Caco-2 (cell line): ENCODE measurements at regions not wholly inside any gene's neighbourhood (a gene's known extent, or its start where the extent isn't known, plus 50 kb on each side); places are given as distances from the start of the nearest gene placed in this dataset.

Experiments
- BruUV-seq: library from RNA; stranded (reverse); fragments of 400-500 nt; replicated peaks from 2 replicates; lab custom pipeline; 2021; lab: Mats Ljungman, UMichigan
- CTCF ChIA-PET: fragments of 300-600 bp; sonication (Branson Sonifier 250); formaldehyde crosslinking; loops from one replicate; lab custom pipeline; 2022; ENCODE audit warnings: antibody characterized with exemption; lab: Charles Lee
- POLR2A ChIA-PET: fragments of 300-600 bp; sonication (Branson Sonifier 250); formaldehyde crosslinking; loops from one replicate; lab custom pipeline; 2022; ENCODE audit warnings: antibody characterized with exemption; lab: Charles Lee
- DNase-seq, 2 experiments: peaks; one replicate each; pipeline versions ENCODE4 v3.0.0 to v3.0.0-alpha.2; 2020 to 2022
- H3K27me3 ChIP-seq: replicated peaks from 2 replicates; pipeline ENCODE4 v1.6.0; 2011; ENCODE audit warnings: low read length; ENCODE audit not compliant: control insufficient read depth, insufficient read depth
- H3K36me3 ChIP-seq: 2 replicates; pipeline ENCODE4 v1.5.1; 2011; ENCODE audit warnings: low read length; ENCODE audit not compliant: control insufficient read depth, insufficient read depth
- H3K4me1 ChIP-seq: fragments of 250-450 bp; sonication (Bioruptor Pico); 2 replicates; pipeline ENCODE4 v1.5.1; 2020; ENCODE audit warnings: mild to moderate bottlenecking
- H3K4me3 ChIP-seq: 2 replicates; pipeline ENCODE4 v1.5.1; 2011; ENCODE audit warnings: low read depth, mild to moderate bottlenecking, control low read depth, low read length
- H3K9me3 ChIP-seq: fragments of 250-450 bp; sonication (Bioruptor Pico); 2 replicates; pipeline ENCODE4 v1.5.1; 2020; ENCODE audit warnings: mild to moderate bottlenecking, moderate library complexity
- H3K27ac Mint-ChIP-seq: one replicate; pipeline ENCODE4 v1.8.0; 2022; ENCODE audit warnings: mixed read lengths; ENCODE audit not compliant: unreplicated experiment
- H3K27me3 Mint-ChIP-seq: one replicate; pipeline ENCODE4 v1.8.0; 2022; ENCODE audit warnings: mixed read lengths; ENCODE audit not compliant: insufficient read depth, unreplicated experiment
- H3K36me3 Mint-ChIP-seq: one replicate; pipeline ENCODE4 v1.8.0; 2022; ENCODE audit warnings: mild to moderate bottlenecking, mixed read lengths; ENCODE audit not compliant: insufficient read depth, unreplicated experiment
- H3K4me1 Mint-ChIP-seq: one replicate; pipeline ENCODE4 v1.8.0; 2022; ENCODE audit warnings: low read depth, mixed read lengths; ENCODE audit not compliant: unreplicated experiment
- H3K4me3 Mint-ChIP-seq: one replicate; pipeline ENCODE4 v1.8.0; 2022; ENCODE audit warnings: mild to moderate bottlenecking, moderate library complexity, mixed read lengths; ENCODE audit not compliant: unreplicated experiment
- H3K9me3 Mint-ChIP-seq: one replicate; pipeline ENCODE4 v1.8.0; 2022; ENCODE audit warnings: mixed read lengths; ENCODE audit not compliant: unreplicated experiment
- CTCF ChIP-seq, 2 experiments: fragments of 200-600 bp in 1 of 2; IDR thresholded peaks; 1 replicate in 1 of 2; 2 replicates in 1 of 2; pipeline versions ENCODE4 v1.5.1 to v1.8.0; 2011 to 2022; ENCODE audit warnings: antibody characterized with exemption in 1 of 2, control low read depth in 1 of 2, inconsistent platforms in 1 of 2, low read depth in 1 of 2, low read length in 1 of 2, mild to moderate bottlenecking in 1 of 2, moderate library complexity in 1 of 2; ENCODE audit not compliant: insufficient read depth in 1 of 2, severe bottlenecking in 1 of 2, unreplicated experiment in 1 of 2
- intact Hi-C: fragments of 100-400 bp; cut with micrococcal nuclease; formaldehyde crosslinking; loops from one replicate; pipeline ENCODE4 v1.10.0; 2022; ENCODE audit not compliant: unreplicated experiment

- Histone ChIP-seq H3K4me1 (no peaks in the 10 kb centered on the region), H3K27me3 (no peaks in the 10 kb centered on the region), H3K4me3 (no peak overlapping the region), H3K9me3 (no peaks in the 10 kb centered on the region), H3K36me3 (no peaks in the 10 kb centered on the region)
- no peaks in the 10 kb centered on the region for H3K9me3 Mint-ChIP-seq
- no peaks in the 10 kb centered on the region for H3K36me3 Mint-ChIP-seq
- H3K4me1 Mint-ChIP-seq = peaks cover 5% of the 10 kb centered on the region
- peak in 1 of 2 experiments; percentile 30 for TF ChIP-seq CTCF (IDR thresholded peaks at IDR 0.05; ENCODE audit: insufficient read depth in 1 of 2, low read depth in 1 of 2, low read length in 1 of 2, severe bottlenecking in 1 of 2, unreplicated experiment in 1 of 2)
- H3K27ac Mint-ChIP-seq = no peak overlapping the region
- H3K27me3 Mint-ChIP-seq = no peaks in the 10 kb centered on the region
- intact Hi-C loops = no loop called here
- DNase-seq = no peak
- ChIA-PET POLR2A (no interaction called here), CTCF (no interaction called here)
- BruUV-seq = no TSS peak
- H3K4me3 Mint-ChIP-seq = no peak overlapping the region
Observed at GRCh38 chr3:80559701-80560100, 791.9 kb upstream of the ROBO1 start.

GRCh38 chr3:80556763-80557162 lies 789.0 kb upstream of the ROBO1 start:
- peak; percentile 32 to 38 for DNase-seq
- no peaks in the 10 kb centered on the region for H3K36me3 ChIP-seq
- Mint-ChIP-seq H3K9me3 (no peaks in the 10 kb centered on the region), H3K27me3 (no peaks in the 10 kb centered on the region), H3K4me1 (peaks cover 11% of the 10 kb centered on the region), H3K4me3 (no peak overlapping the region), H3K36me3 (no peaks in the 10 kb centered on the region), H3K27ac (no peak overlapping the region)
- ChIA-PET CTCF (interaction anchor here (0.6 kb wide), 1 partner anchor 30 kb away, joined by 3 read pairs; no protein-coding TSS in a partner anchor), POLR2A (no interaction called here)
- BruUV-seq = no TSS peak
- no peaks in the 10 kb centered on the region for H3K27me3 ChIP-seq
- no peak overlapping the region for H3K4me3 ChIP-seq
- no peaks in the 10 kb centered on the region for H3K4me1 ChIP-seq
- intact Hi-C loops = loop anchor here (1.0 kb wide), 1 partner anchor 62 kb away; no protein-coding TSS in a partner anchor
- H3K9me3 ChIP-seq = no peaks in the 10 kb centered on the region
- no peak for TF ChIP-seq CTCF (IDR thresholded peaks at IDR 0.05; ENCODE audit: insufficient read depth in 1 of 2, low read depth in 1 of 2, low read length in 1 of 2, severe bottlenecking in 1 of 2, unreplicated experiment in 1 of 2)

- Histone ChIP-seq H3K36me3 (no peaks in the 10 kb centered on the region), H3K27me3 (no peaks in the 10 kb centered on the region), H3K4me3 (no peak overlapping the region), H3K4me1 (no peaks in the 10 kb centered on the region), H3K9me3 (no peaks in the 10 kb centered on the region)
- intact Hi-C loops = no loop called here
- ChIA-PET CTCF (no interaction called here), POLR2A (no interaction called here)
- Mint-ChIP-seq H3K4me1 (peaks cover 6% of the 10 kb centered on the region), H3K27ac (no peak overlapping the region), H3K9me3 (no peaks in the 10 kb centered on the region), H3K4me3 (no peak overlapping the region), H3K27me3 (no peaks in the 10 kb centered on the region), H3K36me3 (no peaks in the 10 kb centered on the region)
- no peak for TF ChIP-seq CTCF (IDR thresholded peaks at IDR 0.05; ENCODE audit: insufficient read depth in 1 of 2, low read depth in 1 of 2, low read length in 1 of 2, severe bottlenecking in 1 of 2, unreplicated experiment in 1 of 2)
- no peak for DNase-seq
- BruUV-seq = no TSS peak
Observed at GRCh38 chr3:80554304-80554703, 786.5 kb upstream of the ROBO1 start.
